ENCODE measurements at regions not wholly inside any gene's neighbourhood (a gene's known extent, or its start where the extent isn't known, plus 50 kb on each side); places are given as distances from the start of the nearest gene placed in this dataset.

DNA sequence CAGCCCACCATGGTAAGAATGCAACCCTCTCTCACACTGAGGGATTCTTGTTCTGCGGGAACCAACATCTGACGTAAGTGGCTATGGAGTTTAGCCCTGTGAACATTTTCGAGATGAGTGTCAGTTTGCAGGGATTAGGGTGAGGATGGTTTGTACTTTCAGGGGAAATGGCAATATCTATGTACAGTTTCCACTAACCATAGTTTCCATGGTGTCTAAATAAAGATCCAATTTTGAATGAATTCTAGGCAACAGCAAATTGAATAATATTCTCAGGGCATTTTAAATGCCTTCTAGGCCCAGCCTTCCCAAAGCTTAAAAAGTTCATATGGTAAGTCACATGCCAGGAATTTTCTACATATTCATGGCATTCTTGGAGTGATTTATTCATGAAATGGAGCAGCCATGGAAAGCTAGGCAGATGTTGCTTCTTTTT, 105.4 kb upstream of the MMADHC start (continued):
- TF ChIP-seq, protein P1, sequence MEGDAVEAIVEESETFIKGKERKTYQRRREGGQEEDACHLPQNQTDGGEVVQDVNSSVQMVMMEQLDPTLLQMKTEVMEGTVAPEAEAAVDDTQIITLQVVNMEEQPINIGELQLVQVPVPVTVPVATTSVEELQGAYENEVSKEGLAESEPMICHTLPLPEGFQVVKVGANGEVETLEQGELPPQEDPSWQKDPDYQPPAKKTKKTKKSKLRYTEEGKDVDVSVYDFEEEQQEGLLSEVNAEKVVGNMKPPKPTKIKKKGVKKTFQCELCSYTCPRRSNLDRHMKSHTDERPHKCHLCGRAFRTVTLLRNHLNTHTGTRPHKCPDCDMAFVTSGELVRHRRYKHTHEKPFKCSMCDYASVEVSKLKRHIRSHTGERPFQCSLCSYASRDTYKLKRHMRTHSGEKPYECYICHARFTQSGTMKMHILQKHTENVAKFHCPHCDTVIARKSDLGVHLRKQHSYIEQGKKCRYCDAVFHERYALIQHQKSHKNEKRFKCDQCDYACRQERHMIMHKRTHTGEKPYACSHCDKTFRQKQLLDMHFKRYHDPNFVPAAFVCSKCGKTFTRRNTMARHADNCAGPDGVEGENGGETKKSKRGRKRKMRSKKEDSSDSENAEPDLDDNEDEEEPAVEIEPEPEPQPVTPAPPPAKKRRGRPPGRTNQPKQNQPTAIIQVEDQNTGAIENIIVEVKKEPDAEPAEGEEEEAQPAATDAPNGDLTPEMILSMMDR (IDR thresholded peaks at IDR 0.05) = no peak
- TF ChIP-seq, protein P2, sequence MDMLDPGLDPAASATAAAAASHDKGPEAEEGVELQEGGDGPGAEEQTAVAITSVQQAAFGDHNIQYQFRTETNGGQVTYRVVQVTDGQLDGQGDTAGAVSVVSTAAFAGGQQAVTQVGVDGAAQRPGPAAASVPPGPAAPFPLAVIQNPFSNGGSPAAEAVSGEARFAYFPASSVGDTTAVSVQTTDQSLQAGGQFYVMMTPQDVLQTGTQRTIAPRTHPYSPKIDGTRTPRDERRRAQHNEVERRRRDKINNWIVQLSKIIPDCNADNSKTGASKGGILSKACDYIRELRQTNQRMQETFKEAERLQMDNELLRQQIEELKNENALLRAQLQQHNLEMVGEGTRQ (IDR thresholded peaks at IDR 0.05; ENCODE audit: borderline replicate concordance, low read depth, low read length) = no peak
- no peak for TF ChIP-seq MXI1 (IDR thresholded peaks at IDR 0.05; ENCODE audit: low read depth, low read length)
- TF ChIP-seq FOXJ3 (CRISPR knock-in tag; IDR thresholded peaks at IDR 0.05) = no peak
- TF ChIP-seq GATA2 (CRISPR knock-in tag; IDR thresholded peaks at IDR 0.05) = no peak

DNA sequence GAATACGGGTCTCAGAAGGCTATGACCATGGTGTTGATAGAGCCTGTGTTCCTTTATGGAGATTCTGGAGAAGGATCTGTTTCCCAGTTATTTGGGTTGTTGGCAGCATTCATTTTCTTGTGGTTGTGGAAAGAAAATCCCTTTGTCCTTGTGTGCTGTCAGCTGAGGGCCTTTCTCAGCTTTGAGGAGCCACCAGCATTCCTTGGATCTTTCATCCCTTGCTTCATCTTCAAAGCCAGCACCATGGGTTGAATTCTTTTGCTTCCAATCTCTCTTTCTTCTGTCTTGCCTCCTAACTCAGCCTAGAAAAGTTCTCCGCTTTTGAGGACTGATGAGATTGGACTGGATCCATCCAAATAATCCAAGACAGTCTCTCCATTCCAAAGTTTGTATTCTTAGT, 103.2 kb upstream of the MMADHC start:
- Histone ChIP-seq H3F3A (replicated peaks; ENCODE audit: insufficient read depth) (no peaks in the 10 kb centered on the region), H3K4me1 (ENCODE audit: control insufficient read depth in 1 of 2, insufficient read depth in 2 of 2, low read depth in 1 of 2, low read length in 1 of 2) (peaks cover 0 to 13% of the 10 kb centered on the region in 2 experiments; a peak in 2 of 4 replicates), H3K9me2 (no peaks in the 10 kb centered on the region), H3K4me2 (no peak overlapping the region), H3K27me3 (ENCODE audit: insufficient read depth) (no peaks in the 10 kb centered on the region), H2AFZ (ENCODE audit: low read depth) (no peak overlapping the region), H3K36me3 (replicated peaks in 1 of 2; ENCODE audit: control insufficient read depth in 1 of 2, insufficient read depth in 2 of 2, low read length in 1 of 2) (no peaks in the 10 kb centered on the region), H3K4me3 (ENCODE audit: low read depth in 2 of 2, low read length in 1 of 2) (no peak overlapping the region), H3K9ac (no peak overlapping the region), H3K27ac (ENCODE audit: low read depth in 2 of 2, low read length in 1 of 2) (no peak overlapping the region), H3K9me3 (no peaks in the 10 kb centered on the region), H3K79me2 (ENCODE audit: insufficient read depth) (no peaks in the 10 kb centered on the region), H4K20me1 (ENCODE audit: insufficient read depth) (no peaks in the 10 kb centered on the region)
- 100% methylated on average over 2 of the region's 2 CpGs for WGBS (ENCODE audit: low lambda C conversion rate)
- TF ChIP-seq TCF12 (IDR thresholded peaks at IDR 0.05) = no peak
- TF ChIP-seq NRF1 (IDR thresholded peaks at IDR 0.05; ENCODE audit: low read depth, low read length) = no peak
- TF ChIP-seq, protein P3, sequence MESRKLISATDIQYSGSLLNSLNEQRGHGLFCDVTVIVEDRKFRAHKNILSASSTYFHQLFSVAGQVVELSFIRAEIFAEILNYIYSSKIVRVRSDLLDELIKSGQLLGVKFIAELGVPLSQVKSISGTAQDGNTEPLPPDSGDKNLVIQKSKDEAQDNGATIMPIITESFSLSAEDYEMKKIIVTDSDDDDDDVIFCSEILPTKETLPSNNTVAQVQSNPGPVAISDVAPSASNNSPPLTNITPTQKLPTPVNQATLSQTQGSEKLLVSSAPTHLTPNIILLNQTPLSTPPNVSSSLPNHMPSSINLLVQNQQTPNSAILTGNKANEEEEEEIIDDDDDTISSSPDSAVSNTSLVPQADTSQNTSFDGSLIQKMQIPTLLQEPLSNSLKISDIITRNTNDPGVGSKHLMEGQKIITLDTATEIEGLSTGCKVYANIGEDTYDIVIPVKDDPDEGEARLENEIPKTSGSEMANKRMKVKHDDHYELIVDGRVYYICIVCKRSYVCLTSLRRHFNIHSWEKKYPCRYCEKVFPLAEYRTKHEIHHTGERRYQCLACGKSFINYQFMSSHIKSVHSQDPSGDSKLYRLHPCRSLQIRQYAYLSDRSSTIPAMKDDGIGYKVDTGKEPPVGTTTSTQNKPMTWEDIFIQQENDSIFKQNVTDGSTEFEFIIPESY (IDR thresholded peaks at IDR 0.05; ENCODE audit: borderline replicate concordance, low read depth) = no peak
- no peak for TF ChIP-seq FOXJ3 (CRISPR knock-in tag; IDR thresholded peaks at IDR 0.05)
- TF ChIP-seq MXI1 (IDR thresholded peaks at IDR 0.05; ENCODE audit: low read depth, low read length) = no peak
- TF ChIP-seq MEF2A (IDR thresholded peaks at IDR 0.05; ENCODE audit: borderline replicate concordance, low read depth) = no peak
- no peak for TF ChIP-seq NFIC (IDR thresholded peaks at IDR 0.05; ENCODE audit: borderline replicate concordance)
- TF ChIP-seq, protein P4, sequence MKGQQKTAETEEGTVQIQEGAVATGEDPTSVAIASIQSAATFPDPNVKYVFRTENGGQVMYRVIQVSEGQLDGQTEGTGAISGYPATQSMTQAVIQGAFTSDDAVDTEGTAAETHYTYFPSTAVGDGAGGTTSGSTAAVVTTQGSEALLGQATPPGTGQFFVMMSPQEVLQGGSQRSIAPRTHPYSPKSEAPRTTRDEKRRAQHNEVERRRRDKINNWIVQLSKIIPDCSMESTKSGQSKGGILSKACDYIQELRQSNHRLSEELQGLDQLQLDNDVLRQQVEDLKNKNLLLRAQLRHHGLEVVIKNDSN (IDR thresholded peaks at IDR 0.05; ENCODE audit: borderline replicate concordance, low read depth) = no peak
- TF ChIP-seq YY1 (IDR thresholded peaks at IDR 0.05; ENCODE audit: low read depth) = no peak
- TF ChIP-seq ELF1 (IDR thresholded peaks at IDR 0.05) = no peak
- TF ChIP-seq, protein P5, sequence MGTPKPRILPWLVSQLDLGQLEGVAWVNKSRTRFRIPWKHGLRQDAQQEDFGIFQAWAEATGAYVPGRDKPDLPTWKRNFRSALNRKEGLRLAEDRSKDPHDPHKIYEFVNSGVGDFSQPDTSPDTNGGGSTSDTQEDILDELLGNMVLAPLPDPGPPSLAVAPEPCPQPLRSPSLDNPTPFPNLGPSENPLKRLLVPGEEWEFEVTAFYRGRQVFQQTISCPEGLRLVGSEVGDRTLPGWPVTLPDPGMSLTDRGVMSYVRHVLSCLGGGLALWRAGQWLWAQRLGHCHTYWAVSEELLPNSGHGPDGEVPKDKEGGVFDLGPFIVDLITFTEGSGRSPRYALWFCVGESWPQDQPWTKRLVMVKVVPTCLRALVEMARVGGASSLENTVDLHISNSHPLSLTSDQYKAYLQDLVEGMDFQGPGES (IDR thresholded peaks at IDR 0.05; ENCODE audit: low read depth, low read length) = no peak
- no peak for DNase-seq
- CTCF ChIA-PET = no interaction called here
- POLR2A ChIA-PET = no interaction called here
